Activated naive CD8-positive, alpha-beta T cell treated with anti-CD3 and anti-CD28 coated beads, Interleukin-2, amount 50 U/mL, for 24 hours (primary cell): ENCODE measurements at regions not wholly inside any gene's neighbourhood (a gene's known extent, or its start where the extent isn't known, plus 50 kb on each side); places are given as distances from the start of the nearest gene placed in this dataset.

Experiments used
- ATAC-seq: fragments of 150-1000 bp; cut with Tn5 transposase; one replicate; pipeline ENCODE4 v1.10.0; 2021
- DNase-seq: peaks from one replicate; pipeline ENCODE4 v3.0.0; 2021
- H3K27ac Mint-ChIP-seq: one replicate; pipeline ENCODE4 v1.8.0; 2021; ENCODE audit warnings: mild to moderate bottlenecking, mixed read lengths
- H3K27me3 Mint-ChIP-seq: one replicate; pipeline ENCODE4 v1.8.0; 2021; ENCODE audit warnings: mixed read lengths
- H3K36me3 Mint-ChIP-seq: one replicate; pipeline ENCODE4 v1.8.0; 2021; ENCODE audit warnings: low read depth, mixed read lengths
- H3K4me1 Mint-ChIP-seq: one replicate; pipeline ENCODE4 v1.8.0; 2021; ENCODE audit warnings: mixed read lengths
- H3K4me3 Mint-ChIP-seq: one replicate; pipeline ENCODE4 v1.8.0; 2021; ENCODE audit warnings: mild to moderate bottlenecking, moderate library complexity, mixed read lengths
- H3K9me3 Mint-ChIP-seq: one replicate; pipeline ENCODE4 v1.8.0; 2021; ENCODE audit warnings: mixed read lengths

DNA sequence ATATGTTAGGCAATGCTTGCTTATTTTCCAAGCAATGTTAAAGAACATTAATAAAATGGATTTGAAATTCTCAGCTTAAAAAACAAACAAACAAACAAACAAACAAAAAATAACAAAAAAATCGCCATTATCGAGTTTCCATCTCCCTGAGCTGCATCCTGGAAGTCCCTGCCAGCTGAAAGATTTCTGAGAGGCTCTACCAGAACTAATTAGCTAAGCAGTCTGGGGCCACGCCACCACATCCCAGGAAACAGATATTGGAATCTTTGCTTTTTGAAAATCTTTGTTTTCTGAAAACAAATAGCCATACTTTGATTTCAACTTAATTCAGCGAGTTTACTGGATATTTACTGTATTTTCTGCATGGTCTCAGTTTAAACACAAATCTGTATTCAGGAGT is 143.6 kb downstream of the LSMEM1 start:
- Mint-ChIP-seq H3K36me3 (no peaks in the 10 kb centered on the region), H3K4me3 (no peak overlapping the region), H3K27ac (no peak overlapping the region), H3K9me3 (peaks cover 10% of the 10 kb centered on the region), H3K4me1 (no peaks in the 10 kb centered on the region), H3K27me3 (peaks cover 3% of the 10 kb centered on the region)
- no peak for ATAC-seq
- no peak for DNase-seq

DNA sequence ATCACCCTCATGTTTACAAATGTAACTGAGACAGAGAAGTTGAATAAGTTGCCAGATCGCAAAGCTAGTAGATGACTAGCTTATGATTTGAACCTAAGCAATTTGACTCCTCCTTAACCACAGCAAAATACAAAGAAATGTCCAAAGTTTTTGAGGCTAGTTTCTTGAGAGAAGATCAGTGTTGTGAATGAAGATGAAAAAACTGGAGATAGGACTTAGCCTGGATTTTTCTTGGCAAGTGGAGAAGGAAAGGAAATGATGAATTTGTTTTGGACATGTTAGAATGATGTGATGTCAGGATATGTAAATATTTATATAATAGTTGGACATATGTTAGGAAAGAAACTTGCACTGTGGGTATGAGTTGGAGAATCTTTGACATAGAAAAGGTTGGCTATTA is 149.8 kb downstream of the LSMEM1 start:
- Mint-ChIP-seq H3K4me3 (no peak overlapping the region), H3K4me1 (no peaks in the 10 kb centered on the region), H3K9me3 (peaks cover 10% of the 10 kb centered on the region), H3K27ac (no peak overlapping the region), H3K36me3 (no peaks in the 10 kb centered on the region), H3K27me3 (peaks cover 2% of the 10 kb centered on the region)
- no peak for DNase-seq
- ATAC-seq: no peak

DNA sequence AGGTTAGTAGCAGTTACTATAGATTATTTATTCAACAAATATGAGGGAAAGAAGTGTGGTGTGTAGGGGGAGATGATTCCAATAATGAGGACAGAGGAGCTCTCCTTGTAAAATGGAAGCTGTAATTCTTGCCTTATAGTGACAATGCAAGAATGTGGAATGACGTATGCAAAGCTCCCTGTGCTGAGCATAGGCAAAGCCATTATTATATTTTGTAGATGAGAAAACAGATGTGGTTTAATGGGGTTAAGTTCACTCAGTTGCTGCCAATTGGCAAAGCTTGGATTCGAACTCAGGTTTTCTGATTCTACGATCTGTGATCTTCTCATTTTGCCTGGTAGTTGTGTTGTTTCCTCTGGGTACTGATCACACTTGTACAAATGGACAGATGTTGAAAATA is 153.3 kb downstream of the LSMEM1 start:
- Mint-ChIP-seq H3K4me3 (no peak overlapping the region), H3K4me1 (no peaks in the 10 kb centered on the region), H3K9me3 (no peaks in the 10 kb centered on the region), H3K27ac (no peak overlapping the region), H3K36me3 (no peaks in the 10 kb centered on the region), H3K27me3 (peaks cover 2% of the 10 kb centered on the region)
- ATAC-seq (no peak), DNase-seq (no peak)

DNA sequence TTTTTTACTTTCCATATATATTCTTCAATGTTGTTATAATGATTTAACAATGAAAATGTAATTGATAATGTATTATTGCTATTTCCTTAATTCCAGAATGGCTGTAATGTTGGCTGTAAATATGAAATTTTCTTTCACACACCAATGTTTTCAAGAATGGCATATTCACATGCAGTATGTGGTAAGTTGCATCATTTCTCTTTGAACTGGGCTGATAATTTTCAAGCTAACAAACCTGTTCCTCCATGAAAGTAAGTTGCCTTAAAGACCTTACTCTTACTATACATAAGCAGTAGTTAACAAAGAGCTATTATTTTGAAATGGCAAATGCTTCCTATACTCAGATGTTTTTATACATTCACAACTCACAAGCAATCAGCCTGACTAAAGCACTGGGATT is 154.5 kb downstream of the TMEM168 start:
- H3K27ac Mint-ChIP-seq: no peak overlapping the region
- no peaks in the 10 kb centered on the region for H3K27me3 Mint-ChIP-seq
- no peak for DNase-seq
- no peaks in the 10 kb centered on the region for H3K36me3 Mint-ChIP-seq
- H3K9me3 Mint-ChIP-seq: no peaks in the 10 kb centered on the region
- ATAC-seq: no peak
- no peak overlapping the region for H3K4me3 Mint-ChIP-seq
- no peaks in the 10 kb centered on the region for H3K4me1 Mint-ChIP-seq

DNA sequence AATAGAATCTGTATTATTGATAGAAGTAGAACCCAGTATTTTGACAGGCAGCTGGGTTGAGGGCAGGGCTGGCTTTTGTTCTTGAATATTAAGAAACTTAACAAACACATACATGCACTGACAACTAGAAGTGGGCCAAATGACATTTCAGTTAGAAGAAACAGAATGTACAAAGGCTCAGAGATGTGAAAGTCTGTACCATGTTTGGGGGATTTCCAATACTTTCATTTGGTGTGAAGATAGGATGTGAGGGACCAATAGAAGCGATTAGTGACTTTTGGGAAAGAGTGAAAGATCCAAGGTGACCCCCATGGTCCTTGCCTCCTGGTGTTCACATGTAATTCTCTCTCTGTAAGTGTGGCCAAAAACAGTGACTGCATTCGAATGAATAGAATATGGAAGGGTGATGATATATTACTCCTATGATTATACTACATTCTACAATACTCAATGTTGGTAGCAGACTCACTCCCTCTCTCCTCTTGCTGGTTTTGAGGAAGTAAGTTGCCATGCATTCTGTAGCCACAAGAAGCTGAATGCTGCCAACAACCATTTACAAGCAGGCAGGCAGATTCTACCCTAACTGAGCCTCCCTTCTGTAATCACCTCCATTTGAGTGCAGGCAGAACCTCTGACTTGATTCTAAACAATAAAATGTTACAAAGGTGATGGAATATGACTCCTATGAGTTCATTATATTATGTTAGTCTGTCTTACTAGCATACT is 151.4 kb downstream of the TMEM168 start:
- DNase-seq: no peak
- ATAC-seq: no peak
- Mint-ChIP-seq H3K4me1 (no peaks in the 10 kb centered on the region), H3K27ac (no peak overlapping the region), H3K9me3 (peaks cover 8% of the 10 kb centered on the region), H3K36me3 (no peaks in the 10 kb centered on the region), H3K27me3 (no peaks in the 10 kb centered on the region), H3K4me3 (no peak overlapping the region)

DNA sequence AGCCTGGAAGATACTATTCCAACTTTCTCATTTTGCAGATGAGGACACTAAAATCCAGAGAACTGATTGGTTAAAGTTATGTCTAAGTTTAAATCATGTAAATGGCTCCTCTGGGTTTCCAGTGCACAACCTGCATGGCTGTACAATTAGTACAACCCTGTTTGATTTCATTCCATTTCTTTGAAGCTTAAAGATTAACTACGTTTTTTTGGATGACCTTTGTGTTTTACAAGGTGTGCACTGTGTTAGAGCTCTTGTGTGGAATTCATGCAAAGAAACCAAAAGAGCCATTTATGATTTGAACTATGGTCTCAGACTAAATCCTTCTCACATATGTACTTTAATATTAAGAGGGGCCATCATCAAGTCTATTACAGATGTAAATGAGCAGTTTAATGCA is 149.5 kb downstream of the TMEM168 start:
- DNase-seq: no peak

DNA sequence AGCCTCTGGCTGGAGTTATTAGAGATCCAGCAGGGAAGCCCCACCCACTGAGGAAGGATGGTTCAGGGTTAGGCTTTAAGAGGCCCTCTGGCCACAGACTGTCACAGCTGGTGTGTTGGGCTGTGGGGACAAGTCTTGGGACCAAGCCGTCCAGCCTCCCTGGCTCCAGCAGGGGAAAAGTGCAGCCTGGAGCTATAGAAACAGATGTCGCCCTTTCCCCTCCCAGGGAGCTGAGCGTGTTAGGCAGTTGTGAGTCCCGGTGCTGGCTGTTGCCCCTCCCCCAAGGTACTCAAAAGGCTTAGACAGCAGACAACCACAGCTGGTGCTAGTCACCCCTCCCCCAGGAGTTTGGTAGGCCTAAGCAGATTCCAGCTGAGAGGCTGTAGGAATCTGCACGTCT is 143.4 kb downstream of the TMEM168 start:
- H3K4me1 Mint-ChIP-seq: no peaks in the 10 kb centered on the region
- peaks cover 31% of the 10 kb centered on the region for H3K9me3 Mint-ChIP-seq

More for the DNA sequence above, 149.5 kb downstream of the TMEM168 start:
- H3K27ac Mint-ChIP-seq: no peak overlapping the region
- no peaks in the 10 kb centered on the region for H3K36me3 Mint-ChIP-seq
- H3K27me3 Mint-ChIP-seq: peaks cover 4% of the 10 kb centered on the region
- no peak overlapping the region for H3K4me3 Mint-ChIP-seq
- no peaks in the 10 kb centered on the region for H3K4me1 Mint-ChIP-seq
- no peak for ATAC-seq
- peaks cover 12% of the 10 kb centered on the region for H3K9me3 Mint-ChIP-seq

DNA sequence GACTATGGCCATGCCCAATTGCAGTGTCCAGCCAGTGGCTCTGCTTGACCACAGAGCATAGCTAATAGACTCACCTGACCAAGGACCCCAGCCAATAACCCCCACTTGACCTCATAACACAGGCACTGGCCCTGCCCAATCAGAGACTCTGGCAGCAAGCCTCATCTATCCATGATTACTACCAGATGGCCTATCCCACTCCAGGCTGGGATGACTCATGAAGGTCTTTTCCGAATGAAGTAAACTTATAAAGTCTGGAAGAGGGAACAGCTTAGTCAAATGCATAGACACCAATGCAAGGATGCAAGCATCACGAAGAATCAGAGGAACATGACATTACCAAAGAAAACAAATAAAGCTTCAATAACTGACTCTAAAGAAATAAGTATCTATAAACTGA is 141.4 kb downstream of the TMEM168 start:
- DNase-seq (no peak), ATAC-seq (no peak)
- H3K27me3 Mint-ChIP-seq: peaks cover 4% of the 10 kb centered on the region
- H3K9me3 Mint-ChIP-seq: peaks cover 26% of the 10 kb centered on the region
- H3K36me3 Mint-ChIP-seq: no peaks in the 10 kb centered on the region
- no peak overlapping the region for H3K4me3 Mint-ChIP-seq
- H3K27ac Mint-ChIP-seq: no peak overlapping the region
- H3K4me1 Mint-ChIP-seq: no peaks in the 10 kb centered on the region

More for the DNA sequence above, 143.4 kb downstream of the TMEM168 start:
- ATAC-seq: no peak
- no peak overlapping the region for H3K27ac Mint-ChIP-seq
- H3K27me3 Mint-ChIP-seq: peaks cover 4% of the 10 kb centered on the region
- no peaks in the 10 kb centered on the region for H3K36me3 Mint-ChIP-seq
- H3K4me3 Mint-ChIP-seq: no peak overlapping the region
- no peak for DNase-seq

DNA sequence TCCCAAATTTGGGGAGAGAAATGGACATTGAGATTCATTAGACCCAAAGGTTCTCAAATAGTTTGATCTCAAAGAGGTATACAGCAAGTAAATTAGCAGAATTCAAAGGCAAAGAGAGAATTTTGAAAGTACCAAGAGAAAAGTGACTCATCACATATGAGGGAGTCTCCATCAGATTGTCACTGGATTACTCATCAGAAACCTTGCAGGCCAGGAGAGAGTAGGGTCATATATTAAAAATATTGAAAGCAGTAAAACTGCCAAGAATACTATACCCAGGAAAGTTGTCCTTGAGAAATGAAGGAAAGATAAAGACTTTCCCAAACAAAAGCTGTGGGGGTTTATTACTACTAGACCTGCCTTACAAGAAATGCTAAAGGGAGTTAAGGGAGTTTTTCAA is 140.6 kb downstream of the TMEM168 start:
- Mint-ChIP-seq H3K4me1 (no peaks in the 10 kb centered on the region), H3K27ac (no peak overlapping the region), H3K27me3 (peaks cover 4% of the 10 kb centered on the region), H3K4me3 (no peak overlapping the region), H3K9me3 (peaks cover 26% of the 10 kb centered on the region), H3K36me3 (no peaks in the 10 kb centered on the region)
- DNase-seq (no peak), ATAC-seq (no peak)

DNA sequence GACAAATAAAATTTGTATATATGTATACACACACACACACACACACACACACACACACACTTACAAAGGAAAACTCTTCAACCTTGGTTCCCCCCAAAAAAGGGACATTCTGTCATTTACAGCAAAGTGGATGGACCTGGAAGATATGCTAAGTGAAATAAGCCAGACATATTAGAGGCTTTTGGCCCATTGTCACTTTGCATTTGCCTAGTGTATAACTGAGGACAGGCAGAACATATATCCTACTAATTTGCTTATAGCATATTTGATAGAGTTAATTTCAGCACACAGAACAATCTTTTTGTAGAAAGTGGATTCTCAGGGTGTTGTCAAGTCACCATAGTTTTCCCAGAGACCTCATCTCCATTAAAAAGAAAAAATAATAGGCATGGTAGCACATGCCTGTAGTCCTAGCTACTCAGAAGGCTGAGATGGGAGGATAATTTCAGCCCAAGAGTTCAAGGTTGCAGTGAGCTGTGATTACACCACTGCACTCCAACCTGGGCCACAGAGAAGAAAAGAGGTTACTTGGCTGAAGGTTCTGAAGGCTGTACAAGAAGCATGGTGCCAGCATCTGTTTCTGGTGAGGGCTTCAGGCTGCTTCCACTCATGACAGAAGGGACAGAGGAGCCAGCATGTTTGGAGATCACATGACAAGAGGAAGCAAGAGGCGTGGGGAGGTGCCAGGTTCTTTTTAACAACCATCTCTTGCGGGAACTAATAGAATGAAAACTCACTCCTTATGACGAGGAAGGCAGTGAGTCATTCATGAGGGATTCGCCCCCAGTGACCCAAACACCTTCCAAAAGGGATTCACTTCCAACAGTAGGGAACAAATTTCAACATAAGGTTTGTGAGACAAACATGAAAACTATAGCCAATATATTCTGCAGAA is 135.6 kb downstream of the TMEM168 start:
- Mint-ChIP-seq H3K4me1 (no peaks in the 10 kb centered on the region), H3K9me3 (peaks cover 11% of the 10 kb centered on the region), H3K36me3 (no peaks in the 10 kb centered on the region), H3K27me3 (peaks cover under 1% of the 10 kb centered on the region), H3K27ac (no peak overlapping the region), H3K4me3 (no peak overlapping the region)
- ATAC-seq (no peak), DNase-seq (no peak)

DNA sequence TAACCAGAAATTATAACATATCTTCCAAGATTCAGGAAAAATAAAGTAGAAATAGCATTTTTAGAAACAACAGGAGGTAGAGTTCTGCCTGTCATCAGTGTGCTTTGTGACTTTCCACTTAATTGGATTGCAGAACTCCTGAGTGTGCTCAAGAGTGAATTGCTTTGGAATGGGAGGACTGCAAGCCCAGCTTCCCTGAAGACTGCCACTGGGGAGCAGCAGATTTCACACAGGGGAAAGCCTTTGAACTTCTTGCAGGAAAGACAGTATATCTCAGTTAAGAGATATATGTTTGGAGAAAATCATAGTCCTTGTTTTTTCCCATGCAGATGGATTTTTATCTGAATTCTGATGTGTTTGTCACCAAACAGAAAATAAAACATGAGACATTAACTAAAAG is 124.5 kb downstream of the TMEM168 start:
- no peak for ATAC-seq
- DNase-seq: no peak

DNA sequence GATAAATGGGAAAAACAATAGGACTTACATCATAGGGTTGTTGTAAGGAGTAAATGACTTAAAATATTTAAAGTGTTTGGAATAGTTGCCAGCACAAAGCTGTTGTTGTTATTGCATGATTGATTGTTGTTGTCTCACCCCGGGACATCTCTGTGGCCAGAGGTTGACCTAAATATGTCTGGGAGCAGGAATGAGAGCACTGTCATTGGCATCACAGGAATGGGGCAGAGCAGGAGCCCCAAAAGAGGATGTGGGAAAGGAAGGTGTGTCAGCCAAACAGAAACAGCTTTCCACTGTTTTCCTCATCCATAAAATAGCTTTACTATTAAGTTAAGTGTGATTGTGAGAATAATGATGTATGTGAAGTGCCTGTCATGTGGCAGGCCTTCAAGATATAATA is 121.6 kb downstream of the TMEM168 start:
- H3K9me3 Mint-ChIP-seq: peaks cover 5% of the 10 kb centered on the region
- H3K4me3 Mint-ChIP-seq: no peak overlapping the region
- DNase-seq (no peak), ATAC-seq (no peak)
- no peaks in the 10 kb centered on the region for H3K36me3 Mint-ChIP-seq
- no peaks in the 10 kb centered on the region for H3K4me1 Mint-ChIP-seq
- no peak overlapping the region for H3K27ac Mint-ChIP-seq
- H3K27me3 Mint-ChIP-seq: peaks cover 4% of the 10 kb centered on the region

More for the DNA sequence above, 124.5 kb downstream of the TMEM168 start:
- Mint-ChIP-seq H3K4me3 (no peak overlapping the region), H3K9me3 (peaks cover 5% of the 10 kb centered on the region), H3K4me1 (no peaks in the 10 kb centered on the region), H3K27ac (no peak overlapping the region), H3K27me3 (peaks cover 3% of the 10 kb centered on the region), H3K36me3 (no peaks in the 10 kb centered on the region)

DNA sequence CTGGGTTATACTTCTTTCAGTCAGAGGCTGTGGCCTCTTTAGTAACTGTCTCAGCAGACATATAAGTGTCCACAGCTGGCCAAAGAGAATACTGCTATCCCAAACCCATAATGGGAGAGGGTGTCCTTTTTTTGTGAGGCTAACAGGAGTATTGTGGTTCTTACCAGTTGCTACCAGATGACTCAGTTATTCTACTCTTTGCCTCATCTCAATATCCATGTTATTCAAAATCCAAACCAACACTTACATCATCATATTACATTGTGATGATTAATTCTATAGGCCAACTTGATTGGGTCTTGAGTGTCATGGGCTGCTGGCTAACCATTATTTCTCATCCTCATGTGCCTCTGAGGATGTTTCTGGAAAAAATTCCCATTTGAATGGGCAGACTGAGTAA is 120.9 kb downstream of the TMEM168 start:
- Mint-ChIP-seq H3K27ac (no peak overlapping the region), H3K27me3 (peaks cover 6% of the 10 kb centered on the region), H3K9me3 (peaks cover 5% of the 10 kb centered on the region), H3K4me3 (no peak overlapping the region), H3K4me1 (no peaks in the 10 kb centered on the region), H3K36me3 (no peaks in the 10 kb centered on the region)
- DNase-seq (no peak), ATAC-seq (no peak)

DNA sequence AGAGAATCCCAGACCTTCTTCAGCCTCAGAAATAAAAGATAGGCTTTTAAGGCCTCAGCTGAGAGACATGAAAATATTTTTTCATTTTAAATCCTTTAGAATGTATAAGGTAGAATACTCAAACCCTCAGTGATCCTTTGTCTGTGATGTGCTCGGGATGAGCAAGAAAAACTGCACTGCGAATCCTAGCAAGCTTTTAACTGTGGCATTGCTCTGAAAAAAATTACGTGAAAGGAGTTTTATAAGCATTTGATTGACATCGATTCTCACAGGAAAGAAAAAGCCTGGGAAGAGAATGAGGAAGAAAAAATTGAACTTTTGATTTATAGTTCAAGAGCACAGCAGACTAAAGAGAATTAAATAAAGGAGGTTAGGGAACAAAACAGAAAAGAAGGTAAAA is 120.0 kb downstream of the TMEM168 start:
- Mint-ChIP-seq H3K27me3 (peaks cover 6% of the 10 kb centered on the region), H3K27ac (no peak overlapping the region)

DNA sequence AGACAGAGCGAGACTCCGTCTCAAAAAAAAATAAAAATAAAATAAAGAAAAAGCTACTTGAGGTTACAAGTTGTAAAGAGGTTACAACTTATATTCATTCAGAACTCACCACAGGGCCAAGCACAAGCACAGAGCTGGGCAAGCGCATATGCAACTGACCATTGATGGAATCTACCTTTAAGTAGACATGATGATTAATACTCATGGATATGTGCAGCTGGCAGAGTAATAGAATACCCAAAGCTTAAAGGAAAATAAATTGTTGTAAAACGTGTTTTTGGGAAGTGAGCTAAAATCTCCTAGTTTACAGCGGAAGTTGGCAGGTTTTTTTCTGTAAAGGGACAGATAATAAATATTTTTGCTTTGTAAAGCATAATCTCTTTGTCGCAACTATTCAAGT is 111.6 kb downstream of the TMEM168 start:
- DNase-seq: no peak
- Mint-ChIP-seq H3K27ac (no peak overlapping the region), H3K9me3 (no peaks in the 10 kb centered on the region), H3K27me3 (peaks cover 4% of the 10 kb centered on the region), H3K4me1 (no peaks in the 10 kb centered on the region), H3K4me3 (no peak overlapping the region), H3K36me3 (no peaks in the 10 kb centered on the region)
- ATAC-seq: no peak

More for the DNA sequence above, 120.0 kb downstream of the TMEM168 start:
- peaks cover 5% of the 10 kb centered on the region for H3K9me3 Mint-ChIP-seq
- ATAC-seq (no peak), DNase-seq (no peak)
- H3K36me3 Mint-ChIP-seq: no peaks in the 10 kb centered on the region
- H3K4me1 Mint-ChIP-seq: no peaks in the 10 kb centered on the region
- no peak overlapping the region for H3K4me3 Mint-ChIP-seq
